Astrocyte (in vitro differentiated cells and primary cell): ENCODE measurements at regions not wholly inside any gene's neighbourhood (a gene's known extent, or its start where the extent isn't known, plus 50 kb on each side); places are given as distances from the start of the nearest gene placed in this dataset.

ENCODE experiments used
- DNase-seq: peaks from one replicate; pipeline ENCODE4 v3.0.0-alpha.2; 2010; ENCODE audit warnings: low read depth
- FAIRE-seq: peaks from 2 replicates; lab custom pipeline; 2011; peaks lifted over from hg19 to GRCh38; lab: Jason Lieb, UNC
- H2AFZ ChIP-seq: 2 replicates; pipeline ENCODE4 v1.6.0; 2012; ENCODE audit warnings: low read depth, low read length, inconsistent platforms
- H3K27ac ChIP-seq: 2 replicates; pipeline ENCODE4 v1.5.1; 2011; ENCODE audit warnings: low read depth, low read length, inconsistent platforms
- H3K27me3 ChIP-seq: 2 replicates; pipeline ENCODE4 v1.6.0; 2011; ENCODE audit warnings: low read length, inconsistent platforms; ENCODE audit not compliant: insufficient read depth
- H3K36me3 ChIP-seq: 2 replicates; pipeline ENCODE4 v1.5.1; 2011; ENCODE audit warnings: low read length, inconsistent platforms; ENCODE audit not compliant: insufficient read depth
- H3K4me1 ChIP-seq: 2 replicates; pipeline ENCODE4 v1.5.1; 2011; ENCODE audit warnings: low read length, inconsistent platforms; ENCODE audit not compliant: insufficient read depth
- H3K4me2 ChIP-seq: 2 replicates; pipeline ENCODE4 v1.6.0; 2012; ENCODE audit warnings: low read length, inconsistent platforms
- H3K4me3 ChIP-seq: 2 replicates; pipeline ENCODE4 v1.5.1; 2011; ENCODE audit warnings: low read depth, mild to moderate bottlenecking, low read length, inconsistent platforms; ENCODE audit not compliant: insufficient read depth
- H3K79me2 ChIP-seq: 2 replicates; pipeline ENCODE4 v1.6.0; 2012; ENCODE audit warnings: mild to moderate bottlenecking, low read length, inconsistent platforms; ENCODE audit not compliant: insufficient read depth
- H3K9ac ChIP-seq: 2 replicates; pipeline ENCODE4 v1.6.0; 2012; ENCODE audit warnings: mild to moderate bottlenecking, low read length, inconsistent platforms
- H3K9me3 ChIP-seq: 2 replicates; pipeline ENCODE4 v1.5.1; 2012; ENCODE audit warnings: low read depth, mild to moderate bottlenecking, low read length, inconsistent platforms; ENCODE audit not compliant: insufficient read depth
- H4K20me1 ChIP-seq: 2 replicates; pipeline ENCODE4 v1.6.0; 2012; ENCODE audit warnings: low read length, inconsistent platforms; ENCODE audit not compliant: insufficient read depth
- H3K27ac Mint-ChIP-seq: one replicate; pipeline ENCODE4 v1.8.0; 2021; ENCODE audit warnings: mild to moderate bottlenecking, mixed read lengths; ENCODE audit not compliant: unreplicated experiment
- H3K27me3 Mint-ChIP-seq: one replicate; pipeline ENCODE4 v1.8.0; 2021; ENCODE audit warnings: low read depth, mixed read lengths; ENCODE audit not compliant: unreplicated experiment
- H3K36me3 Mint-ChIP-seq: one replicate; pipeline ENCODE4 v1.8.0; 2021; ENCODE audit warnings: low read depth, mixed read lengths; ENCODE audit not compliant: unreplicated experiment
- H3K4me1 Mint-ChIP-seq: one replicate; pipeline ENCODE4 v1.8.0; 2021; ENCODE audit warnings: low read depth, mixed read lengths; ENCODE audit not compliant: unreplicated experiment
- H3K4me3 Mint-ChIP-seq: one replicate; pipeline ENCODE4 v1.8.0; 2021; ENCODE audit warnings: mild to moderate bottlenecking, moderate library complexity, mixed read lengths; ENCODE audit not compliant: unreplicated experiment
- H3K9me3 Mint-ChIP-seq: one replicate; pipeline ENCODE4 v1.8.0; 2021; ENCODE audit warnings: mild to moderate bottlenecking, mixed read lengths; ENCODE audit not compliant: unreplicated experiment
- EZH2 ChIP-seq: IDR thresholded peaks from 2 replicates; pipeline ENCODE4 v1.6.1; 2012; ENCODE audit warnings: mild to moderate bottlenecking, low read length, inconsistent platforms; ENCODE audit not compliant: insufficient read depth
- TF ChIP-seq, protein P1 (sequence below): IDR thresholded peaks from 2 replicates; pipeline ENCODE4 v1.5.1; 2011; ENCODE audit warnings: low read depth, mild to moderate bottlenecking, inconsistent platforms, low read length, moderate library complexity; ENCODE audit not compliant: insufficient read depth

- no peak overlapping the region for H3K27ac ChIP-seq
- peaks cover 3% of the 10 kb centered on the region for H3K4me1 Mint-ChIP-seq
- H3K4me3 Mint-ChIP-seq, result no peak overlapping the region
- no peaks in the 10 kb centered on the region for H4K20me1 ChIP-seq
- peaks cover 17% of the 10 kb centered on the region for H3K9me3 Mint-ChIP-seq
- H3K27ac Mint-ChIP-seq, result no peak overlapping the region
- no peak overlapping the region for H2AFZ ChIP-seq
- no peak for TF ChIP-seq EZH2
- TF ChIP-seq, protein P1, sequence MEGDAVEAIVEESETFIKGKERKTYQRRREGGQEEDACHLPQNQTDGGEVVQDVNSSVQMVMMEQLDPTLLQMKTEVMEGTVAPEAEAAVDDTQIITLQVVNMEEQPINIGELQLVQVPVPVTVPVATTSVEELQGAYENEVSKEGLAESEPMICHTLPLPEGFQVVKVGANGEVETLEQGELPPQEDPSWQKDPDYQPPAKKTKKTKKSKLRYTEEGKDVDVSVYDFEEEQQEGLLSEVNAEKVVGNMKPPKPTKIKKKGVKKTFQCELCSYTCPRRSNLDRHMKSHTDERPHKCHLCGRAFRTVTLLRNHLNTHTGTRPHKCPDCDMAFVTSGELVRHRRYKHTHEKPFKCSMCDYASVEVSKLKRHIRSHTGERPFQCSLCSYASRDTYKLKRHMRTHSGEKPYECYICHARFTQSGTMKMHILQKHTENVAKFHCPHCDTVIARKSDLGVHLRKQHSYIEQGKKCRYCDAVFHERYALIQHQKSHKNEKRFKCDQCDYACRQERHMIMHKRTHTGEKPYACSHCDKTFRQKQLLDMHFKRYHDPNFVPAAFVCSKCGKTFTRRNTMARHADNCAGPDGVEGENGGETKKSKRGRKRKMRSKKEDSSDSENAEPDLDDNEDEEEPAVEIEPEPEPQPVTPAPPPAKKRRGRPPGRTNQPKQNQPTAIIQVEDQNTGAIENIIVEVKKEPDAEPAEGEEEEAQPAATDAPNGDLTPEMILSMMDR, result no peak
- no peaks in the 10 kb centered on the region for H3K9me3 ChIP-seq
- FAIRE-seq (no peak), DNase-seq (no peak)
- no peak overlapping the region for H3K4me2 ChIP-seq
- H3K4me1 ChIP-seq, result no peaks in the 10 kb centered on the region
- H3K9ac ChIP-seq, result no peak overlapping the region
- peaks cover 74% of the 10 kb centered on the region for H3K27me3 ChIP-seq
- H3K79me2 ChIP-seq, result no peaks in the 10 kb centered on the region
- H3K36me3 ChIP-seq, result no peaks in the 10 kb centered on the region
- no peaks in the 10 kb centered on the region for H3K36me3 Mint-ChIP-seq
- peaks cover 80% of the 10 kb centered on the region for H3K27me3 Mint-ChIP-seq
- no peak overlapping the region for H3K4me3 ChIP-seq
Measured at GRCh38 chr1:90833466-90834110, 116.5 kb upstream of the BARHL2 start.

DNA sequence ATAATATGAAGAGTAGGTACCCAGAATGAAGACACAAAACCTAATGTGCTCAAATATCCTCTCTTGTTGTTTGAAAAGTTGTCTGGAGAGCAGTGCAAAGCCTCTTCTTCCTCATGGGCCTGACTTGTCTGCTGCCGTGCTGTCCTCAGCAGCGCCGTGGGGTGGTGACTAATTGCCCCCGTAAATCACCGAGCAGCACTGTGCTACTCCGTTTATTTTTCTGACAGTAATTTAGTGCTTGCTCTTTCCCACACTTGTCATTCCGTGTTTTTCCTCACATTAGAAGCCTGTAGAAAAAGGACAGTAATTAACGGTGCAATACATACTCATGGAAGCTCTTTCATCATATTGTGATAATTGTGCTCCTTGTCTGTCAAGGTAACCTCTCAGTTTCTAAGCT is 114.8 kb upstream of the BARHL2 start:
- TF ChIP-seq EZH2, result no peak
- TF ChIP-seq, protein P1, result no peak
- Histone ChIP-seq H3K4me3 (no peak overlapping the region), H3K27ac (no peak overlapping the region), H3K36me3 (no peaks in the 10 kb centered on the region), H3K79me2 (no peaks in the 10 kb centered on the region), H4K20me1 (no peaks in the 10 kb centered on the region), H2AFZ (no peak overlapping the region), H3K27me3 (peaks cover 62% of the 10 kb centered on the region), H3K4me2 (no peak overlapping the region), H3K4me1 (no peaks in the 10 kb centered on the region), H3K9ac (no peak overlapping the region), H3K9me3 (no peaks in the 10 kb centered on the region)
- peaks cover 80% of the 10 kb centered on the region for H3K27me3 Mint-ChIP-seq
- FAIRE-seq (no peak), DNase-seq (no peak)
- no peak overlapping the region for H3K4me3 Mint-ChIP-seq
- H3K9me3 Mint-ChIP-seq, result peaks cover 17% of the 10 kb centered on the region
- peaks cover 3% of the 10 kb centered on the region for H3K4me1 Mint-ChIP-seq
- H3K27ac Mint-ChIP-seq, result no peak overlapping the region
- no peaks in the 10 kb centered on the region for H3K36me3 Mint-ChIP-seq

- Mint-ChIP-seq H3K4me1 (peaks cover 6% of the 10 kb centered on the region), H3K9me3 (peaks cover 4% of the 10 kb centered on the region), H3K27me3 (peaks cover 64% of the 10 kb centered on the region), H3K4me3 (no peak overlapping the region), H3K27ac (no peak overlapping the region), H3K36me3 (no peaks in the 10 kb centered on the region)
- Histone ChIP-seq H3K9ac (no peak overlapping the region), H3K4me1 (no peaks in the 10 kb centered on the region), H3K4me3 (no peak overlapping the region), H3K27me3 (peaks cover 14% of the 10 kb centered on the region), H3K4me2 (no peak overlapping the region), H2AFZ (no peak overlapping the region), H3K9me3 (no peaks in the 10 kb centered on the region), H3K36me3 (no peaks in the 10 kb centered on the region), H3K27ac (no peak overlapping the region), H4K20me1 (no peaks in the 10 kb centered on the region), H3K79me2 (no peaks in the 10 kb centered on the region)
- no peak for FAIRE-seq
- no peak for DNase-seq
- no peak for TF ChIP-seq EZH2
- TF ChIP-seq, protein P1, result no peak
Measured at GRCh38 chr1:90826834-90827233, 109.7 kb upstream of the BARHL2 start.
